Hepatocyte (in vitro differentiated cells): ENCODE measurements at regions not wholly inside any gene's neighbourhood (a gene's known extent, or its start where the extent isn't known, plus 50 kb on each side); places are given as distances from the start of the nearest gene placed in this dataset.
"Not testable (repeated sequence)": the region's sequence is repeated elsewhere in the genome, so short reads cannot be mapped to it uniquely, and the experiment has no call there.

Experiments
- DNase-seq: peaks from one replicate; pipeline ENCODE4 v3.0.0-alpha.2; 2016; ENCODE audit warnings: low spot score
- H2AFZ ChIP-seq: fragments of 200-600 bp; sonication (generic); 2 replicates; pipeline ENCODE4 v1.6.0; 2016; ENCODE audit warnings: antibody characterized with exemption, mild to moderate bottlenecking
- H3K27ac ChIP-seq: fragments of 200-600 bp; sonication (generic); 2 replicates; pipeline ENCODE4 v1.5.1; 2016; ENCODE audit warnings: mild to moderate bottlenecking
- H3K27me3 ChIP-seq: fragments of 200-600 bp; sonication (generic); 2 replicates; pipeline ENCODE4 v1.6.1; 2016
- H3K36me3 ChIP-seq: fragments of 200-600 bp; sonication (generic); replicated peaks from 2 replicates; pipeline ENCODE4 v1.5.1; 2016; ENCODE audit warnings: low read depth; ENCODE audit not compliant: insufficient read depth
- H3K4me1 ChIP-seq: fragments of 200-600 bp; sonication (generic); 2 replicates; pipeline ENCODE4 v1.5.1; 2016; ENCODE audit warnings: mild to moderate bottlenecking, moderate library complexity; ENCODE audit not compliant: insufficient read depth
- H3K4me2 ChIP-seq: fragments of 200-600 bp; sonication (generic); 2 replicates; pipeline ENCODE4 v1.6.0; 2016
- H3K4me3 ChIP-seq: fragments of 200-600 bp; sonication (generic); 2 replicates; pipeline ENCODE4 v1.5.1; 2016; ENCODE audit warnings: mild to moderate bottlenecking
- H3K79me2 ChIP-seq: fragments of 200-600 bp; sonication (generic); 2 replicates; pipeline ENCODE4 v1.6.0; 2017; ENCODE audit warnings: mild to moderate bottlenecking
- H3K9me2 ChIP-seq: fragments of 200-600 bp; sonication (generic); replicated peaks from 2 replicates; pipeline ENCODE4 v1.6.0; 2017; ENCODE audit warnings: mild to moderate bottlenecking; ENCODE audit not compliant: insufficient read depth
- H3K9me3 ChIP-seq: fragments of 200-600 bp; sonication (generic); 2 replicates; pipeline ENCODE4 v1.5.1; 2016; ENCODE audit warnings: low read depth, mild to moderate bottlenecking
- H4K20me1 ChIP-seq: fragments of 200-600 bp; sonication (generic); 2 replicates; pipeline ENCODE4 v1.6.0; 2016; ENCODE audit warnings: mild to moderate bottlenecking; ENCODE audit not compliant: insufficient read depth, poor library complexity, severe bottlenecking
- EZH2 ChIP-seq: fragments of 200-600 bp; sonication (generic); IDR thresholded peaks from 2 replicates; pipeline ENCODE4 v1.6.1; 2016; ENCODE audit warnings: antibody characterized with exemption, mild to moderate bottlenecking, borderline replicate concordance
- EZH2phosphoT487 ChIP-seq: fragments of 200-600 bp; sonication (generic); IDR thresholded peaks from one replicate; pipeline ENCODE4 v1.6.1; 2018; ENCODE audit warnings: antibody characterized with exemption, mild to moderate bottlenecking, low read depth, moderate library complexity; ENCODE audit not compliant: unreplicated experiment, severe bottlenecking
- WGBS: methylation state at CpG from one replicate; pipeline ENCODE4 v1.1.6; 2016; ENCODE audit warnings: low lambda C conversion rate; ENCODE audit errors: missing lambda C conversion rate; 5-methylcytosine and 5-hydroxymethylcytosine counted together
- TF ChIP-seq, protein P1 (sequence below): fragments of 200-600 bp; sonication (generic); IDR thresholded peaks from 2 replicates; pipeline ENCODE4 v1.5.1; 2016; ENCODE audit warnings: antibody characterized with exemption, mild to moderate bottlenecking; ENCODE audit not compliant: poor library complexity

- Histone ChIP-seq H3K4me1 (no peaks in the 10 kb centered on the region), H3K9me2 (no peaks in the 10 kb centered on the region), H3K36me3 (no peaks in the 10 kb centered on the region), H3K79me2 (no peaks in the 10 kb centered on the region), H3K27me3 (no peaks in the 10 kb centered on the region), H4K20me1 (no peaks in the 10 kb centered on the region), H3K27ac (no peak overlapping the region), H3K4me2 (no peak overlapping the region), H3K9me3 (no peaks in the 10 kb centered on the region), H2AFZ (no peak overlapping the region), H3K4me3 (no peak overlapping the region)
- 94% methylated on average over 7 of the region's 7 CpGs for WGBS
- no peak for DNase-seq
- TF ChIP-seq EZH2phosphoT487 = no peak
- TF ChIP-seq EZH2 = no peak
- TF ChIP-seq, protein P1, sequence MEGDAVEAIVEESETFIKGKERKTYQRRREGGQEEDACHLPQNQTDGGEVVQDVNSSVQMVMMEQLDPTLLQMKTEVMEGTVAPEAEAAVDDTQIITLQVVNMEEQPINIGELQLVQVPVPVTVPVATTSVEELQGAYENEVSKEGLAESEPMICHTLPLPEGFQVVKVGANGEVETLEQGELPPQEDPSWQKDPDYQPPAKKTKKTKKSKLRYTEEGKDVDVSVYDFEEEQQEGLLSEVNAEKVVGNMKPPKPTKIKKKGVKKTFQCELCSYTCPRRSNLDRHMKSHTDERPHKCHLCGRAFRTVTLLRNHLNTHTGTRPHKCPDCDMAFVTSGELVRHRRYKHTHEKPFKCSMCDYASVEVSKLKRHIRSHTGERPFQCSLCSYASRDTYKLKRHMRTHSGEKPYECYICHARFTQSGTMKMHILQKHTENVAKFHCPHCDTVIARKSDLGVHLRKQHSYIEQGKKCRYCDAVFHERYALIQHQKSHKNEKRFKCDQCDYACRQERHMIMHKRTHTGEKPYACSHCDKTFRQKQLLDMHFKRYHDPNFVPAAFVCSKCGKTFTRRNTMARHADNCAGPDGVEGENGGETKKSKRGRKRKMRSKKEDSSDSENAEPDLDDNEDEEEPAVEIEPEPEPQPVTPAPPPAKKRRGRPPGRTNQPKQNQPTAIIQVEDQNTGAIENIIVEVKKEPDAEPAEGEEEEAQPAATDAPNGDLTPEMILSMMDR = no peak
Measured at GRCh38 chr2:230614040-230614439, 98.6 kb upstream of the CAB39 start.

DNA sequence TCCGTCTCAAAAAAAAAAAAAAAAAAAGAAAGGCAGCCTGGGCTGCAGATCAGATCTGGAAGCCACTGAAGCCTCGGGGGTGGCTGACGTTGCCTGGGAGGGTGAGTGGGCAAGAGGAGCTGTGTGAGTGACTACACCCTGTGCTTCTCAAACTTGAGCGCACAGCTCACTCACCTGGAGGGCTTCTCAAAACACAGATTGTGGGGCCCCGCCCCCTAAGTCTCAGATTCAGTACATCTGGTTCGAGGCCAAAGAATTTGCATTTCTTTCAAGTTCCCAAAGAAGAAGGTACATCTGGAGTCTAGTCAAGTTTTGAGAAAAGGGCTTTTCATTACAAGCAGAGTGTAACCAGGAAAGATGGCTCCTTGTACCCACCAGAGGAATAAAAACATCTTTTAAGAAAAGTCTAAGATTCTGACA is 97.7 kb upstream of the CAB39 start:
- TF ChIP-seq, protein P1 = no peak
- TF ChIP-seq EZH2phosphoT487 (no peak), EZH2 (no peak)
- no peak for DNase-seq
- Histone ChIP-seq H2AFZ (no peak overlapping the region), H3K27ac (no peak overlapping the region), H3K27me3 (no peaks in the 10 kb centered on the region), H4K20me1 (no peaks in the 10 kb centered on the region), H3K79me2 (no peaks in the 10 kb centered on the region), H3K4me1 (no peaks in the 10 kb centered on the region), H3K4me3 (no peak overlapping the region), H3K4me2 (no peak overlapping the region), H3K36me3 (no peaks in the 10 kb centered on the region), H3K9me2 (no peaks in the 10 kb centered on the region), H3K9me3 (no peaks in the 10 kb centered on the region)
- WGBS = 65% methylated on average over 6 of the region's 6 CpGs

DNA sequence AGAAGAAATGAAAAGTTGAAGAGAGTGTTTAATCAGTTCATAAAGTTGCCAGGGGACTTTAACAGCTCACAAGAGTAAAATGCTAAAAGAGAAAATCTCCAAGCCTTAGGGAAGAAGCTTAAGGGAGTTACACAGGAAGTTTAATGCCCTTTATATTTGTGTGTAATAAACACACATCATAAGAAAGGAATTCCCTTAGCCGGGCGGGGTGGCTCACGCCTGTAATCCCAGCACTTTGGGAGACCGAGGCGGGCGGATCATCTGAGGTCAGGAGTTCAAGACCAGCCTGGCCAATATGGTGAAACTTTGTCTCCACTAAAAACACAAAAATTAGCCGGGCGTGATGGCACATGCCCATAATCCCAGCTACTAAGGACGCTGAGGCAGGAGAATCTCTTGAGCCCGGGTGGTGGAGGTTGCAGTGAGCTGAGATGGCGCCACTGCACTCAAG is 95.4 kb upstream of the CAB39 start:
- not testable (repeated sequence) for H3K9me3 ChIP-seq, H3K79me2 ChIP-seq, H3K4me1 ChIP-seq, H2AFZ ChIP-seq, H3K36me3 ChIP-seq, H3K27me3 ChIP-seq, H3K4me2 ChIP-seq, H3K4me3 ChIP-seq, H3K9me2 ChIP-seq, H4K20me1 ChIP-seq
- 66% methylated on average over 11 of the region's 11 CpGs for WGBS
- peak; percentile 44 for DNase-seq
- peak overlapping the region; percentile 75 for H3K27ac ChIP-seq

DNA sequence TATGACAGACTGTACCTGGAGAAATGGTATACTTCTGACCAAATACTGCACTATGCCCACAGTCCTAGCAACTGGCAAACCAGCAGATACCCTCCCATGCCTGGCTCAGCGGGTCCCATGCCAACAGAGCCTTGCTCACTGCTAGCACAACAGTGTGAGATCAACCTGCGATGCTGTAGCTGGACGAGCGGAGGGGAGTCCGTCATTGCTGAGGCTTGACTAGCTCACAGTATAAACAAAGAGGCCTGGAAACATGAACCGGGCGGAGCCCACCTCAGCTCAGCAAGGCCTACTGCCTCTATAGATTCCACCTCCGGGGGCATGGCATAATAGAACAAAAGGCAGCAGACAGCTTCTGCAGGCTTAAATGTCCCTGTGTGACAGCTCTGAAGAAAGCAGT is 93.2 kb upstream of the CAB39 start:
- no peak overlapping the region for H2AFZ ChIP-seq
- H3K9me3 ChIP-seq = no peaks in the 10 kb centered on the region
- DNase-seq = no peak
- H3K4me2 ChIP-seq = no peak overlapping the region
- no peak overlapping the region for H3K27ac ChIP-seq
- WGBS = 73% methylated on average over 8 of the region's 8 CpGs
- no peaks in the 10 kb centered on the region for H3K79me2 ChIP-seq
- no peak for TF ChIP-seq EZH2phosphoT487
- TF ChIP-seq, protein P1 = no peak
- H3K4me3 ChIP-seq = no peak overlapping the region
- no peaks in the 10 kb centered on the region for H3K9me2 ChIP-seq
- H3K36me3 ChIP-seq = no peaks in the 10 kb centered on the region
- H3K27me3 ChIP-seq = no peaks in the 10 kb centered on the region
- no peaks in the 10 kb centered on the region for H4K20me1 ChIP-seq
- H3K4me1 ChIP-seq = no peaks in the 10 kb centered on the region

GRCh38 chr2:230625220-230625619 is 87.4 kb upstream of the CAB39 start:
- not testable (repeated sequence) for H3K4me2 ChIP-seq, H3K27me3 ChIP-seq, H3K9me3 ChIP-seq, H3K4me1 ChIP-seq, H3K79me2 ChIP-seq, DNase-seq, H4K20me1 ChIP-seq, H3K27ac ChIP-seq, H3K36me3 ChIP-seq, H3K9me2 ChIP-seq, H3K4me3 ChIP-seq, H2AFZ ChIP-seq
- WGBS = 72% methylated on average over 4 of the region's 4 CpGs

GRCh38 chr2:230627091-230627490 is 85.6 kb upstream of the CAB39 start:
- H3K79me2 ChIP-seq, H4K20me1 ChIP-seq, DNase-seq, H3K4me1 ChIP-seq, H3K27ac ChIP-seq, H2AFZ ChIP-seq, H3K36me3 ChIP-seq, H3K4me3 ChIP-seq, H3K4me2 ChIP-seq, H3K27me3 ChIP-seq, H3K9me3 ChIP-seq, H3K9me2 ChIP-seq: not testable (repeated sequence)
- 88% methylated on average over 4 of the region's 4 CpGs for WGBS
